ENCODE measurements at regions not wholly inside any gene's neighbourhood (a gene's known extent, or its start where the extent isn't known, plus 50 kb on each side); places are given as distances from the start of the nearest gene placed in this dataset.
"Not testable (repeated sequence)": the region's sequence is repeated elsewhere in the genome, so short reads cannot be mapped to it uniquely, and the experiment has no call there.

DNA sequence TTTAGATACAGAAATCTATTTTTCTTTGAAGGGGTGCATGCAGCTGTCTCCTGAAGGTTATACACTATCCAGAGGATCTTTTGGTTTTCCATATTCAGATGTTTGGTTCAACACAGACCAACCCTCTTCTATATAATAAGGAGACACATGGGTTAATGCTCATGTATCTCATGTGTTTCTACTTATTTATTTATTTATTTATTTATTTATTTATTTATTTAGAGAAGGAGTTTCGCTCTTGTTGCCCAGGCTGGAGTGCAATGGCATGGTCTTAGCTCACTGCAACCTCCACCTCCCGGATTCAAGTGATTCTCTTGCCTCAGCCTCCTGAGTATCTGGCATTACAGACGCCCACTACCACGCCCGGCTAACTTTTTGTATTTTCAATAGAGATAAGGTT lies 263.2 kb upstream of the MBL2 start:
- TF ChIP-seq, protein P1, sequence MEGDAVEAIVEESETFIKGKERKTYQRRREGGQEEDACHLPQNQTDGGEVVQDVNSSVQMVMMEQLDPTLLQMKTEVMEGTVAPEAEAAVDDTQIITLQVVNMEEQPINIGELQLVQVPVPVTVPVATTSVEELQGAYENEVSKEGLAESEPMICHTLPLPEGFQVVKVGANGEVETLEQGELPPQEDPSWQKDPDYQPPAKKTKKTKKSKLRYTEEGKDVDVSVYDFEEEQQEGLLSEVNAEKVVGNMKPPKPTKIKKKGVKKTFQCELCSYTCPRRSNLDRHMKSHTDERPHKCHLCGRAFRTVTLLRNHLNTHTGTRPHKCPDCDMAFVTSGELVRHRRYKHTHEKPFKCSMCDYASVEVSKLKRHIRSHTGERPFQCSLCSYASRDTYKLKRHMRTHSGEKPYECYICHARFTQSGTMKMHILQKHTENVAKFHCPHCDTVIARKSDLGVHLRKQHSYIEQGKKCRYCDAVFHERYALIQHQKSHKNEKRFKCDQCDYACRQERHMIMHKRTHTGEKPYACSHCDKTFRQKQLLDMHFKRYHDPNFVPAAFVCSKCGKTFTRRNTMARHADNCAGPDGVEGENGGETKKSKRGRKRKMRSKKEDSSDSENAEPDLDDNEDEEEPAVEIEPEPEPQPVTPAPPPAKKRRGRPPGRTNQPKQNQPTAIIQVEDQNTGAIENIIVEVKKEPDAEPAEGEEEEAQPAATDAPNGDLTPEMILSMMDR (IDR thresholded peaks at IDR 0.05; ENCODE audit: insufficient read depth, low read length, poor library complexity, severe bottlenecking), result not testable (repeated sequence)
- TF ChIP-seq EZH2phosphoT487 (conservative IDR thresholded peaks at IDR 0.05; ENCODE audit: low read length), result not testable (repeated sequence)

Measured in SU-DHL-6 (cell line).